NAMALWA (cell line): ENCODE measurements at regions not wholly inside any gene's neighbourhood (a gene's known extent, or its start where the extent isn't known, plus 50 kb on each side); places are given as distances from the start of the nearest gene placed in this dataset.
A peak's percentile ranks its signal among the peaks of the same experiment; 100 is the strongest.

Source experiments
- DNase-seq: peaks from one replicate; pipeline ENCODE4 v3.0.0-alpha.2; 2015; ENCODE audit warnings: low spot score

DNA sequence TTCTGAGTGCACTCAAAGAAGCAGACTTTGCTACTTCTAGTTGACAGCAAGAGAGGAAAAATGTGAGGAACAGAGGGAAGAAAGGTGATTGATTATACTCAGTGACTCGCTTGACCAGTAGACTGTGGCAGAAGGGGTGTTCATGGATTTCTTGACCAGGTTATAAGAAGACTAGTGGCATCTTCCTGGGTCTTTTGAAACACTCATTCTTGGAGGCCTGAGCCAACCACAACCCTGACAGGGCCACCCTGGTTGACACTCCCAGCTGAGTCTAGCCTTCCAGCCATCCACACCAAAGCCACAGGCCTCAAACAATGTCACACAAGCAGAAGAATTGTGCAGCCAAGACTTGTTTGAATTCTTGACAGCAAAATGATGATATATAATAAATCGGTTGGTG, 366.3 kb downstream of the SS18 start:
- no peak for DNase-seq

- no peak for DNase-seq
These were observed 361.1 kb upstream of the ZNF521 start for GRCh38 chr18:25713103-25713502.

- no peak for DNase-seq
These were observed 359.0 kb upstream of the ZNF521 start for GRCh38 chr18:25710981-25711380.

GRCh38 chr18:25705650-25706049, 353.7 kb upstream of the ZNF521 start:
- no peak for DNase-seq

GRCh38 chr18:25704494-25704893, 352.5 kb upstream of the ZNF521 start:
- no peak for DNase-seq

- no peak for DNase-seq
These were observed 352.1 kb upstream of the ZNF521 start for GRCh38 chr18:25704071-25704470.

GRCh38 chr18:25701821-25702220, 349.9 kb upstream of the ZNF521 start:
- DNase-seq: no peak

- no peak for DNase-seq
These were observed 335.1 kb upstream of the ZNF521 start for GRCh38 chr18:25686960-25687500.

- DNase-seq: no peak
These were observed 333.1 kb upstream of the ZNF521 start for GRCh38 chr18:25685088-25685487.

DNA sequence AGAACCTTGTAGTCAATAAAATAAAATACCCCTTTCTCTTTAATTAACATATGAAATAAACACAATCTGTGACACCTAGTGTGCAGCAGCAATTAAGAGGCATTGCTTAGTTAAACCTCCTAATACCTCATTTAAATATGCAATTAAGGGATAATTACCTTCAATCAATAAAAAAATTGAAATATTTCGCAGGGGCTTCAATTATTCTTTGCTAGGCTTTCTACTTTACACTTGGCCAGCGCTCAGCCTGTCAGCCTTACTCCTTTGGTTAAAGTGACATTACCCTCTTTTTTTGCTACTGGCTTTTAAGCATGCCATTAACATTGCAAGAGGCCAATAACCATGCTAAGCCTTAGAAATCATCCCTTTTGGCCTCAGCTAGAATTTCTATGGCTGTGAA, 327.5 kb upstream of the ZNF521 start:
- DNase-seq: no peak

DNA sequence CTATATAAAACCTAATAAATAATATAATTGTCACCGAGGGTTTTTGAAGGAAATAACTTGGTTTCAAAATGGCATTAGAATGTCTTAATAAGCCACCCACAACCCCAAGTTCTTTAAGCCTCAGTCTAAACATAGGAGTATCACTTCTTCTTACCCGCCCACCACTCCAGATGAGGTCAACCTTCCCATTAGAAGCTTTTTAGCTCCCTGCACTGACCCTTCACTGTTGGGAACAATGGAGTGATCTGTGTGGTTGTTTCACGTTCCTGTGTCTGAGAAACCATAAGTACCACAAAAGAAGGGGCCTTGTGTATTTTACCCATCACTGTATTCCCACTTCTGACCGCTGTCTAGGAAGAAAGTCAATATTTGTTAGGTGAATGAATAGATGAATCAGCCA, 326.3 kb upstream of the ZNF521 start:
- no peak for DNase-seq

- DNase-seq: no peak
These were observed 323.3 kb upstream of the ZNF521 start for GRCh38 chr18:25675123-25675850.

DNA sequence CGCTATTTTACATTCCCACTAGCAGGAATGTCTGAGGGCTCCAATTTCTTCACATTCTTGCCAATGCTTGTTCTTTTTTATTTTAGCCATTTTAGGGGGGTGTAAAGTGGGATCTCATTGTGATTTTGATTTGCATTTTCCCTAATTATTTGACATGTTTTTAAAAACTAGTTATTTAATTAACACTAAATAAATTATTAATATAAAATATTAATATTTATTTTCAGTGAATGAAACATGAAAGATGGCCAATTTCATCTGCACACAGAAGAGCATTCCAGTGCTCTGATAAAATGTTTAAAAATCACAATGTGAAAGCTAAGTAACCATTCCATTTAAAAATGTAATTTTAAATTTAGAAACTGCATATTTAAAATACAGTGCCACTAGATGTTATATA, 322.2 kb upstream of the ZNF521 start:
- DNase-seq: no peak

DNA sequence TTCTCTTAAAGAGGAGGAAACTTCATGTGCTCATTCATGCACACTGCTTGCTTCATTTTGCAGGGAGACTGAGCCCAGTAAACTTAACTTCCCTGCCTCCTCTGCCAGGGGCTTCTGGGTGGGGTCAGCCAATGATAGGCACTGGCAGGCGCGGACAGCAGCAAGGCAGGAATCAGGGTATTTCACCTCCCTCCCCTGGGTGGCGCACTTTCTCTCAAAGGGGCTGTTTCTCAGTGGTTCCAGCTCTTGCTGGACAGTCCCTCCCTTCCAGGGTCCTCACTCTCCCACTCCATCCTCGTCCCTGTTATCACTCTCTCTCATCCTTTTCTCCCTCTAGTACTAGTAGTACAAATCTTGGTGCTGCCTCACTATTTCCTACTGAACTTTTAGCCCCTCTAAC, 320.5 kb upstream of the ZNF521 start:
- peak; percentile 19 for DNase-seq

DNA sequence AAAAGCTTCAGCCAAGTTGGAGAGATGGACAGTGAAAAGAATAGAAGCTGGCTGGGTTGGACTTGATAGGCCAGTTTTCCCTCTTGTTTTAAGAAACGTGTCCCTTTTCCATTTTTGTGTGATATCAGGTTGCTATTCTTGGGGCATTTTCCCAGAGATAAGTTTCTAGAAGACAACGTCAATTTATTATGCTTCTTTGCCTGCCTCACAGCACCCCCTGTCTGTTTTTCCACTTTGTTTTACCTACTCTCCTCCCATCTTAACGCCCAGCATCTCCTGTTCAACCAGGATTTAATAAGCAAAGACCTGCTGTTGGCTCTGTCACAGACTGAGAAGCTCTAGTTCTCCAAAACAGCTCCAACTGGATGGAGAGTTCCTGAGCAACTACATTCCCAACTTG, 317.8 kb upstream of the ZNF521 start:
- DNase-seq: peak; percentile 4

GRCh38 chr18:25662272-25662671, 310.3 kb upstream of the ZNF521 start:
- DNase-seq: no peak

- DNase-seq: no peak
These were observed 309.9 kb upstream of the ZNF521 start for GRCh38 chr18:25661831-25662230.

- no peak for DNase-seq
These were observed 307.6 kb upstream of the ZNF521 start for GRCh38 chr18:25659541-25659940.

DNA sequence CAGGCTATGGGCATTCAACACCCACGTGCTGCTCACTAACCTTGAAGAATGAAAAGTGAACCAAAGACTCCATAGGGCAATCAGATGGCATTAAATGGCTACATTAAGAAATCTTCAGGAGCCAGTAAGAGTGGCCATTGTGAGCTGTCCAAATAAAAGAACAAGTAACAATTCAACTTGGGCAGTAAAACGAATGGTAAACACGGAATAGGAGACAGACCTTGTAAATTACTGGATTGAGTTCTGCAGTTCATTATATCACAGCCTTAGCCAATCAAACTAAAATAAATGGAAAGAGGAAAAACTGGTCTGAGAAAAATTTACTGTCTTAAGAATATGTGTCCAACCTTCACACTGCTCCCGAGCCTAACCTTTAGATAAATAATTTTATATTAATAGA, 306.5 kb upstream of the ZNF521 start:
- DNase-seq: no peak

DNA sequence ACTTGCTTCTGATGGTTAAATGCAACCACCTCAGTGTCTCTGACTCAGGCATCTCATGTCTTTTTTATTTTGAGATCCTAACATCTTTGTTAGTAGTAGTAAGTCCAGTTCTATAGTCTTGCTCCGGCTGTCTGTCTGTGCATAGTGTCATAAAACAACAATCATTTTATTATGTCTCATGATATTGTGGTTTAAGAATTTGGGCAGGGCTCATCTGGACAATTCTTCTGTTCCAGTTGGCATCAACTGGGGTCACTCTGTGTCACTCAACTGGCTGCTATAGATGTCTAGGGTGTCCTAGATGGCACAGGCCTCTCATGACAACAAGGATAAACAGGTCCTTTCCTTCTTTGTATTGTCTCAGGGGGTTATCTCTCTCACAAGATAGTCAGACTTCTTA, 299.6 kb upstream of the ZNF521 start:
- no peak for DNase-seq

DNA sequence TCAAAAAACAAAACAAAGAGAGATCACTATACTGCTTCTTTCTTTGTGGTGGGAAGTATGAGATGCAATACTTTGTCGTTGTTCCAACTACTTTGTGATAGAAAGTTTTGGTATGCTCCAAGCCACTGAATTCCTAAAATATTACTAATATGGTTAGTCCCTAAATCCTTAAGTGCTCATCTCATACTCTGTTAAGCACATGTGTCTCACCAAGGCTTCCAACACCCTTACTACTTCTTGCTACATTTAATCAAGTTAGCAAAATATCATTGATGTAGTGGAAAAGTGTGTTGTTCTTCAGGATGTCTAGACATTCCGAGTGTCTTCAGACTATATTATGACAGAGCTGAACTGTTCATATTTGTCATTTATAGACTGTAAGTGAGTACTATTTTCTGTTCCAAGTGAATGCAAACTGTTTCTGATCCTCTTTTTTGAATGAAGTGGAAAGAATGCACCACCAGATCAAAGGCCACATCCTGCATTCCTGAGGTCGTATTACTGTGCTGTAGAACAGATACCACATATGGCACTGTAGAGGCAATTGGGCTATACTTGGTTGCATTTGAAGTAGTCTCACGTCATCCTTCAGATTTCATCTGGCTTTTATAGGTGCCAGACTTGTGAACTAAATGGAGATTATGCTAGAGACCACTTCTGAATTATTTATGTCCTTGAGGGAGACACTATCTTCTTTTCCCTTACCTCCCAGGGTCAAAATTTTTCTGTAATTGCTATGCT, 298.4 kb upstream of the ZNF521 start:
- no peak for DNase-seq

DNA sequence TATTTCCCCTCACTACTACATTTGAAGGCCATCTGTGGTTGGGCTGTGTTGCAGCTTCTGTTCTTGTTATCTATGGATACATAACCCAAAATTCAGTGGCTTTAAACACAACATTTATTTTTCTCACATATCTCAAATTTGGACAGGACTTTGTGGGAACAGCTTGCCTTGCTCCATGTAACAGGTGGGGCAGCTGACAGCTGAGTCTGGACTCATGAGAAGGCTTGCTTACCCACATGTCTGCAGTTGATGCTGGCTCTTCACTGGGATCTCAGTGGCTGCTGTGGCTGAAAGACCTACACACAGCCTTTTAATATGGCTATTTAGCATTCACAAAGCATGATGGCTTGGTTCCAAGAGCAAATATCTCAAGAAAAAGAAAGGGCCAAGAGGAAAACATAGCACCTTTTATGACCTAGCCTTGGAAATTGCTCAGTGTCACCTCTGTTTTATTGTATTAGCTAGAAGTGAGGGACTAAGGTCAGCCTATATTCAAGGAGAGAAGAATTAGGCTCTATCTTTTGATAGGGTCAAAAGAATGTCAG, 296.8 kb upstream of the ZNF521 start:
- no peak for DNase-seq

DNA sequence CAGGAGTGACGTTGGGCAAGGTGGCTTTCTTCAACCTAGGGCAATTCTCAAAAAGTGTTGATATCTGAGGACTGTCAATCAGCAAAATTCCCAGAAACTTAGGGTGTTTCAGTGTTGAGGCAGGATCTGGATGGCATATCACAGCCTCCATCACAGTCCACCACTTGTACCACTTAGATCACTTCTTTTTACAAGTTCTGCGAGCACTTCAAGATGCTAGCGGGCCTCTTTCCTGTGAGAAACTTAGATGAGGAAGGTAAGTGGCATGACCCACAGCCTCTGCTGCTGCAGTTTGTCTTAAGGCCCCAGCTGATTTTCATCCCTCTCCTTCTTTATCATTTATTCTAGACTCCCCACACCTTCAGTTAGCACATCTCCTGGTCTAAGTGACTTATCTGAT, 295.4 kb upstream of the ZNF521 start:
- DNase-seq: no peak
